GM23338 (cell line): ENCODE measurements at regions not wholly inside any gene's neighbourhood (a gene's known extent, or its start where the extent isn't known, plus 50 kb on each side); places are given as distances from the start of the nearest gene placed in this dataset.
"Not testable (repeated sequence)": the region's sequence is repeated elsewhere in the genome, so short reads cannot be mapped to it uniquely, and the experiment has no call there.

Source experiments
- CREB1 ChIP-seq: fragments of 250-450 bp; sonication (Bioruptor Pico); IDR thresholded peaks from 2 replicates; pipeline ENCODE4 v1.5.0; 2020; ENCODE audit warnings: low read depth, mild to moderate bottlenecking, moderate library complexity
- CTCF ChIP-seq, 2 experiments: fragments of 200-600 bp in 1 of 2; sonication (generic) in 1 of 2; conservative IDR thresholded peaks; 2 replicates each; pipeline versions ENCODE4 v1.5.1 to v1.6.1; 2016 to 2017; ENCODE audit warnings: antibody characterized with exemption in 2 of 2, low read depth in 2 of 2, mild to moderate bottlenecking in 2 of 2, moderate library complexity in 1 of 2
- ETS1 ChIP-seq: IDR thresholded peaks from 2 replicates; pipeline ENCODE4 v1.6.1; 2016; ENCODE audit warnings: antibody characterized with exemption
- EZH2phosphoT487 ChIP-seq: fragments of 200-600 bp; sonication (generic); IDR thresholded peaks from one replicate; pipeline ENCODE4 v1.8.1; 2018; ENCODE audit warnings: antibody characterized with exemption; ENCODE audit not compliant: unreplicated experiment
- POLR2AphosphoS5 ChIP-seq: IDR thresholded peaks from 2 replicates; pipeline ENCODE4 v1.6.1; 2016; ENCODE audit warnings: antibody characterized with exemption, low read depth
- REST ChIP-seq: IDR thresholded peaks from one replicate; pipeline ENCODE4 v1.6.1; 2018; ENCODE audit warnings: antibody characterized with exemption; ENCODE audit not compliant: unreplicated experiment

- not testable (repeated sequence) for TF ChIP-seq REST; POLR2AphosphoS5; CTCF (conservative IDR thresholded peaks at IDR 0.05; ENCODE audit: low read depth in 2 of 2); CREB1 (CRISPR knock-in tag); EZH2phosphoT487; ETS1
Measured at GRCh38 chr2:76172154-76172595, 461.5 kb upstream of the GCFC2 start.
